PC-3 (cell line): ENCODE measurements at regions not wholly inside any gene's neighbourhood (a gene's known extent, or its start where the extent isn't known, plus 50 kb on each side); places are given as distances from the start of the nearest gene placed in this dataset.

Experiments used
- ATAC-seq: fragments of 200-7000 bp; cut with Tn5 transposase; 2 replicates; pipeline ENCODE4 v1.9.1; 2020; ENCODE audit warnings: mild to moderate bottlenecking, moderate library complexity
- BruUV-seq: library from RNA; stranded (reverse); fragments of 400-500 nt; replicated peaks from 2 replicates; lab custom pipeline; 2021; lab: Mats Ljungman, UMichigan
- CTCF ChIA-PET: fragments of 300-600 bp; sonication (Branson Sonifier 250); formaldehyde crosslinking; loops from one replicate; lab custom pipeline; 2022; ENCODE audit warnings: antibody characterized with exemption; lab: Charles Lee
- POLR2A ChIA-PET: fragments of 300-600 bp; sonication (Branson Sonifier 250); formaldehyde crosslinking; loops from one replicate; lab custom pipeline; 2022; ENCODE audit warnings: antibody characterized with exemption; ENCODE audit not compliant: unreplicated experiment; lab: Charles Lee
- DNase-seq: peaks from one replicate; pipeline ENCODE4 v3.0.0-alpha.2; 2015
- H2AFZ ChIP-seq: fragments of 300-600 bp; sonication (generic); 2 replicates; pipeline ENCODE4 v1.6.0; 2016; ENCODE audit warnings: antibody characterized with exemption, low read length
- H3F3A ChIP-seq: fragments of 300-600 bp; sonication (generic); one replicate; pipeline ENCODE4 v1.6.0; 2017; ENCODE audit warnings: antibody characterized with exemption, low read length, control low read depth, mild to moderate bottlenecking; ENCODE audit not compliant: unreplicated experiment
- H3K27ac ChIP-seq: fragments of 300-600 bp; sonication (generic); 2 replicates; pipeline ENCODE4 v1.5.1; 2016; ENCODE audit warnings: mild to moderate bottlenecking, low read length
- H3K27me3 ChIP-seq: fragments of 300-600 bp; sonication (generic); 2 replicates; pipeline ENCODE4 v1.6.1; 2016; ENCODE audit warnings: low read length, mixed read lengths
- H3K36me3 ChIP-seq: fragments of 300-600 bp; sonication (generic); 2 replicates; pipeline ENCODE4 v1.6.1; 2016; ENCODE audit warnings: low read depth, mixed run types, low read length, mixed read lengths
- H3K4me1 ChIP-seq: fragments of 300-600 bp; sonication (generic); 2 replicates; pipeline ENCODE4 v1.5.1; 2016; ENCODE audit warnings: low read length; ENCODE audit not compliant: insufficient read depth
- H3K4me2 ChIP-seq: fragments of 300-600 bp; sonication (generic); 2 replicates; pipeline ENCODE4 v1.6.0; 2016; ENCODE audit warnings: low read length
- H3K4me3 ChIP-seq: fragments of 300-600 bp; sonication (generic); 2 replicates; pipeline ENCODE4 v1.5.1; 2016; ENCODE audit warnings: mild to moderate bottlenecking, low read length, mixed read lengths
- H3K79me2 ChIP-seq: fragments of 300-600 bp; sonication (generic); 2 replicates; pipeline ENCODE4 v1.6.1; 2017; ENCODE audit warnings: low read length, mixed read lengths
- H3K9ac ChIP-seq: fragments of 300-600 bp; sonication (generic); 2 replicates; pipeline ENCODE4 v1.6.0; 2016; ENCODE audit warnings: mild to moderate bottlenecking, low read length
- H3K9me2 ChIP-seq: fragments of 300-600 bp; sonication (generic); replicated peaks from 2 replicates; pipeline ENCODE4 v1.6.1; 2016; ENCODE audit warnings: mixed run types, low read length, mixed read lengths
- H3K9me3 ChIP-seq: fragments of 300-600 bp; sonication (generic); 2 replicates; pipeline ENCODE4 v1.6.1; 2016; ENCODE audit warnings: low read length, mixed read lengths
- H4K20me1 ChIP-seq: fragments of 300-600 bp; sonication (generic); 2 replicates; pipeline ENCODE4 v1.6.1; 2016; ENCODE audit warnings: low read length, mixed read lengths
- EZH2 ChIP-seq: fragments of 300-600 bp; sonication (generic); IDR thresholded peaks from one replicate; pipeline ENCODE4 v1.6.1; 2017; ENCODE audit warnings: antibody characterized with exemption, mild to moderate bottlenecking, low read length; ENCODE audit not compliant: unreplicated experiment
- EZH2phosphoT487 ChIP-seq: fragments of 300-600 bp; sonication (generic); IDR thresholded peaks from 2 replicates; pipeline ENCODE4 v1.6.1; 2018; ENCODE audit warnings: mild to moderate bottlenecking, antibody characterized with exemption, low read length, borderline replicate concordance
- intact Hi-C: fragments of 100-400 bp; cut with micrococcal nuclease; formaldehyde crosslinking; loops from 2 replicates; pipeline ENCODE4 v1.9.0; 2023
- TF ChIP-seq, protein P1 (sequence below): fragments of 300-600 bp; sonication (generic); conservative IDR thresholded peaks from 2 replicates; pipeline ENCODE4 v1.5.1; 2017; ENCODE audit warnings: antibody characterized with exemption, low read depth, mild to moderate bottlenecking, low read length

DNA sequence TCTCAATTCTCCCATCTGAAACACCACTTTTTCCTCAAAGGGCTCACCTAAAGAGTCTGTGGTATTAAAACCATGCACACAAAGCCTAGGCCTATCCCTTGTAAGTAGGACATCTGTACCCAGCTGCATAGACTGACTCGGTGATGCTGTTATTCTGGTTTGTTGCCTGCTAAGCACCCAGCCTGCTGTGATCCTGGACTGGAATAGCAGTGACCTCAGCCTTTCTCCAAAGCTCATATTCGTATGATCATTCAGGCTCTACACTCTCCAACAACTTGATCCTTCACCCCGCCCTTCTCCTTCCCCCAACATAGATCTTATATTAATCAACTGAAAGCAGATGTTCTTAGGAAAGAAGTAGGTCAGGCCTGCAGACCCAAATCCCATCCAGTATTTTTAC is 81.4 kb upstream of the WWC1 start:
- TF ChIP-seq, protein P1, sequence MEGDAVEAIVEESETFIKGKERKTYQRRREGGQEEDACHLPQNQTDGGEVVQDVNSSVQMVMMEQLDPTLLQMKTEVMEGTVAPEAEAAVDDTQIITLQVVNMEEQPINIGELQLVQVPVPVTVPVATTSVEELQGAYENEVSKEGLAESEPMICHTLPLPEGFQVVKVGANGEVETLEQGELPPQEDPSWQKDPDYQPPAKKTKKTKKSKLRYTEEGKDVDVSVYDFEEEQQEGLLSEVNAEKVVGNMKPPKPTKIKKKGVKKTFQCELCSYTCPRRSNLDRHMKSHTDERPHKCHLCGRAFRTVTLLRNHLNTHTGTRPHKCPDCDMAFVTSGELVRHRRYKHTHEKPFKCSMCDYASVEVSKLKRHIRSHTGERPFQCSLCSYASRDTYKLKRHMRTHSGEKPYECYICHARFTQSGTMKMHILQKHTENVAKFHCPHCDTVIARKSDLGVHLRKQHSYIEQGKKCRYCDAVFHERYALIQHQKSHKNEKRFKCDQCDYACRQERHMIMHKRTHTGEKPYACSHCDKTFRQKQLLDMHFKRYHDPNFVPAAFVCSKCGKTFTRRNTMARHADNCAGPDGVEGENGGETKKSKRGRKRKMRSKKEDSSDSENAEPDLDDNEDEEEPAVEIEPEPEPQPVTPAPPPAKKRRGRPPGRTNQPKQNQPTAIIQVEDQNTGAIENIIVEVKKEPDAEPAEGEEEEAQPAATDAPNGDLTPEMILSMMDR, result no peak
- no peak for TF ChIP-seq EZH2phosphoT487
- TF ChIP-seq EZH2, result no peak
- CTCF ChIA-PET, result no interaction called here
- Histone ChIP-seq H3K9me3 (no peaks in the 10 kb centered on the region), H3K9ac (no peak overlapping the region), H2AFZ (no peak overlapping the region), H3K4me1 (no peaks in the 10 kb centered on the region), H3K27ac (no peak overlapping the region), H3K4me2 (no peak overlapping the region), H3K79me2 (no peaks in the 10 kb centered on the region), H3K4me3 (no peak overlapping the region), H3K36me3 (no peaks in the 10 kb centered on the region), H3F3A (no peaks in the 10 kb centered on the region), H3K27me3 (peaks cover 71% of the 10 kb centered on the region), H3K9me2 (no peaks in the 10 kb centered on the region), H4K20me1 (no peaks in the 10 kb centered on the region)
- POLR2A ChIA-PET, result no interaction called here
- intact Hi-C loops, result no loop called here
- BruUV-seq, result no TSS peak
- DNase-seq (no peak), ATAC-seq (no peak)

DNA sequence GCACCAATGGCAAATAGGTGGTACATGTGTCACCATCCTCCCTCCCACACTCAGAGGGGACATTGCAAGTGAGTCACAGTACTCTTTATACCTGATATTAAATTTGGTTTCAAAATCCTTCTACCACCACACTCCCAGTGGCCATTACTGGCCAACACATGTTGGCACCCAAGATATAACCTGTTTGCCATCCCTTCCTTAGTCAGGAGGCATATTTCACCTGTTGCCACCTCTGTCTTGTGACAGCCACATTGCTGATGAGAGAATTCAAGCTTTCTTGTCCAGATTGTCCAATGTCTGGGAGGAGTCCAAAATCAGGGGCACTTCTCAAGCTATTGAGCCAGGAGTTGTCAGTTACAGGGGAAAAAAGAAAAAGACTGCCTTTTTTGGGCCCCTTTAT is 80.2 kb upstream of the WWC1 start:
- Histone ChIP-seq H3K36me3 (no peaks in the 10 kb centered on the region), H2AFZ (no peak overlapping the region), H3K9me2 (no peaks in the 10 kb centered on the region), H4K20me1 (no peaks in the 10 kb centered on the region), H3K9ac (no peak overlapping the region), H3K9me3 (no peaks in the 10 kb centered on the region), H3K27me3 (peaks cover 71% of the 10 kb centered on the region), H3K4me1 (no peaks in the 10 kb centered on the region), H3K4me2 (no peak overlapping the region), H3K79me2 (no peaks in the 10 kb centered on the region), H3K27ac (no peak overlapping the region), H3F3A (no peaks in the 10 kb centered on the region), H3K4me3 (no peak overlapping the region)
- TF ChIP-seq EZH2phosphoT487 (no peak), EZH2 (no peak)
- TF ChIP-seq, protein P1, result no peak
- no peak for DNase-seq
- ChIA-PET CTCF (no interaction called here), POLR2A (no interaction called here)
- intact Hi-C loops, result no loop called here
- no TSS peak for BruUV-seq
- no peak for ATAC-seq

DNA sequence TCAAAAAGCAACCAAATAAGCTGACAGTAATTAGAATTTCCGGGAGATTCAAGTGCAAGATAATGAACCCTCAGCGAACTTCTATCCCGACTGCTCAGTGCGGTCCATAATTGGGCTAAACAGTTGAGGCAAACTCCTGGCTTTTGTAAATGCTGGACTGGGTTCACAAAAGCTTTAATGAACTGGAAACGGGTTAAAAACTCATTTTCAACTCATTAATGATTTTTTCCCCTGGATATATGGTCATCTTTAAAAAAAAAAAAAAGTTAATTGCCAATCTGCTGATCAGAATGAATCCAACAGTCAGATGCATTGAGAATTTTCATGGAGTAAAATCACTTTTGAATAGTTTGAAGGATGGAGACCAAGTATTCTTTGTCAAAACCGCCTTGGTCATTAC is 79.5 kb upstream of the WWC1 start:
- H3K4me1 ChIP-seq, result no peaks in the 10 kb centered on the region
- POLR2A ChIA-PET, result no interaction called here
- no peaks in the 10 kb centered on the region for H3K36me3 ChIP-seq
- CTCF ChIA-PET, result no interaction called here
- no peak overlapping the region for H3K9ac ChIP-seq
- H3K4me3 ChIP-seq, result no peak overlapping the region
- no peaks in the 10 kb centered on the region for H3F3A ChIP-seq
- ATAC-seq, result no peak
- no peaks in the 10 kb centered on the region for H3K9me3 ChIP-seq
- DNase-seq, result no peak
- H3K4me2 ChIP-seq, result no peak overlapping the region
- no peaks in the 10 kb centered on the region for H4K20me1 ChIP-seq
- BruUV-seq, result no TSS peak
- intact Hi-C loops, result no loop called here
- H3K79me2 ChIP-seq, result no peaks in the 10 kb centered on the region
- H3K27ac ChIP-seq, result no peak overlapping the region
- no peaks in the 10 kb centered on the region for H3K9me2 ChIP-seq
- H3K27me3 ChIP-seq, result peaks cover 73% of the 10 kb centered on the region
- no peak for TF ChIP-seq EZH2
- TF ChIP-seq EZH2phosphoT487, result no peak
- TF ChIP-seq, protein P1, result no peak
- H2AFZ ChIP-seq, result no peak overlapping the region
